BJ (cell line): ENCODE measurements at regions not wholly inside any gene's neighbourhood (a gene's known extent, or its start where the extent isn't known, plus 50 kb on each side); places are given as distances from the start of the nearest gene placed in this dataset.

Source experiments
- CTCF ChIA-PET: fragments of 350-600 bp; formaldehyde crosslinking; extraction: SDS; loops from one replicate; lab custom pipeline; 2021; ENCODE audit warnings: antibody characterized with exemption, inconsistent platforms; lab: Yijun Ruan, JAX
- POLR2A ChIA-PET: fragments of 300-600 bp; sonication (Branson Sonifier 250); formaldehyde crosslinking; extraction: SDS; loops from one replicate; lab custom pipeline; 2021; ENCODE audit warnings: antibody characterized with exemption; lab: Charles Lee
- DNase-seq: peaks from one replicate; pipeline ENCODE4 v3.0.0-alpha.2; 2011; ENCODE audit warnings: low read depth
- H3K27me3 ChIP-seq: 2 replicates; pipeline ENCODE4 v1.6.0; 2011; ENCODE audit warnings: low read length; ENCODE audit not compliant: control insufficient read depth, insufficient read depth
- H3K36me3 ChIP-seq: 2 replicates; pipeline ENCODE4 v1.5.1; 2011; ENCODE audit warnings: low read length; ENCODE audit not compliant: control insufficient read depth, insufficient read depth
- H3K4me3 ChIP-seq: 2 replicates; pipeline ENCODE4 v1.5.1; 2011; ENCODE audit warnings: low read depth, mild to moderate bottlenecking, control low read depth, low read length
- CTCF ChIP-seq: IDR thresholded peaks from 2 replicates; pipeline ENCODE4 v1.5.1; 2011; ENCODE audit warnings: low read depth, mild to moderate bottlenecking, control low read depth, inconsistent platforms, low read length, moderate library complexity; ENCODE audit not compliant: insufficient read depth

GRCh38 chr22:22388494-22388893, 120.0 kb downstream of the ZNF280B start:
- DNase-seq = no peak
- ChIA-PET CTCF (no interaction called here), POLR2A (no interaction called here)
- no peaks in the 10 kb centered on the region for H3K36me3 ChIP-seq
- no peaks in the 10 kb centered on the region; the same call in 1 of the 2 replicates for H3K27me3 ChIP-seq
- H3K4me3 ChIP-seq = no peak overlapping the region
- TF ChIP-seq CTCF = no peak

GRCh38 chr22:22389467-22389866, 119.1 kb downstream of the ZNF280B start:
- no peak overlapping the region for H3K4me3 ChIP-seq
- no peaks in the 10 kb centered on the region; the same call in 1 of the 2 replicates for H3K27me3 ChIP-seq
- no peaks in the 10 kb centered on the region for H3K36me3 ChIP-seq
- CTCF ChIA-PET = interaction anchor here (0.7 kb wide), 1 partner anchor 751 kb away, joined by 4 read pairs; no protein-coding TSS in a partner anchor
- TF ChIP-seq CTCF = no peak
- no peak for DNase-seq
- POLR2A ChIA-PET = no interaction called here

GRCh38 chr22:22390989-22391388, 117.6 kb downstream of the ZNF280B start:
- no peak overlapping the region for H3K4me3 ChIP-seq
- DNase-seq = no peak
- peaks cover 2% of the 10 kb centered on the region; the same call in 1 of the 2 replicates for H3K27me3 ChIP-seq
- CTCF ChIA-PET = no interaction called here
- no peak for TF ChIP-seq CTCF
- H3K36me3 ChIP-seq = no peaks in the 10 kb centered on the region
- POLR2A ChIA-PET = no interaction called here

- DNase-seq = no peak
- Histone ChIP-seq H3K4me3 (no peak overlapping the region), H3K27me3 (peaks cover 2% of the 10 kb centered on the region; the same call in 1 of the 2 replicates), H3K36me3 (no peaks in the 10 kb centered on the region)
- TF ChIP-seq CTCF = no peak
- ChIA-PET POLR2A (no interaction called here), CTCF (interaction anchor here (0.8 kb wide), 1 partner anchor 190 kb away, joined by 4 read pairs; no protein-coding TSS in a partner anchor)
Measured at GRCh38 chr22:22391543-22391942, 117.0 kb downstream of the ZNF280B start.

- Histone ChIP-seq H3K27me3 (peaks cover 2% of the 10 kb centered on the region; the same call in 1 of the 2 replicates), H3K36me3 (no peaks in the 10 kb centered on the region), H3K4me3 (no peak overlapping the region)
- CTCF ChIA-PET = interaction anchor here (0.8 kb wide), 1 partner anchor 191 kb away, joined by 4 read pairs; no protein-coding TSS in a partner anchor
- POLR2A ChIA-PET = no interaction called here
- no peak for TF ChIP-seq CTCF
- no peak for DNase-seq
Measured at GRCh38 chr22:22392131-22392530, 116.4 kb downstream of the ZNF280B start.
